A204.1 (cell line): ENCODE measurements at regions not wholly inside any gene's neighbourhood (a gene's known extent, or its start where the extent isn't known, plus 50 kb on each side); places are given as distances from the start of the nearest gene placed in this dataset.

Experiments
- FAIRE-seq: peaks from 2 replicates; lab custom pipeline; 2012; peaks lifted over from hg19 to GRCh38; lab: Jason Lieb, UNC

DNA sequence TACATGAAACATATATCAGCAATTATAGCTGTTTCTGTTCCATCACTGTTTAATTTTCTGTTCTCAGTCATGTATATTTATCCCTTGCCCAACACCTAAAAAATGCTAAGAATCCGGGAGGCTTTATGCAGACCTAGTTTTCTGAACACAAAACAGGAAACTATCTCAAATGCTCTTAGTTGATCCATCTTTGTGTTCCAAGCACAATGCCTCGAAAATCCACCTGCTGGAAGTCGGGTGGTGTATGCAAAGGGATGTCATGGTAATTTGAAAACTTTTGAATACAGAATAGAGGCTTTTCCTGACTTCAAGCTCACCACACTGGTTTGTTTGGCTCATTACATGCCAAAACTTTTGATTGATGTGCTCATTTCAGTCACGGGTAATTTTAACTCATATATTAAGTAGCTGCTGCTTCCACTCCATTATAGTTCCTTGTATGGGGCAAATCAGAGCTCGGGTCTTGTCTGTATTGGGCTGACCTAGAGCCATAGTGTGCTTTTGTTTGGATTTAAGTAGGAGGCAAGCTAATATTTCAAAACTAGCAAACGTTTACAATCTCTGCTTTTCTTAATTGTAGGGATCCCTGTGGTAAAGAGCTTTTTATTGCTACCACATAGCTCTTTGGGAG is 646.5 kb upstream of the EPHA7 start:
- FAIRE-seq = peak; percentile 29

DNA sequence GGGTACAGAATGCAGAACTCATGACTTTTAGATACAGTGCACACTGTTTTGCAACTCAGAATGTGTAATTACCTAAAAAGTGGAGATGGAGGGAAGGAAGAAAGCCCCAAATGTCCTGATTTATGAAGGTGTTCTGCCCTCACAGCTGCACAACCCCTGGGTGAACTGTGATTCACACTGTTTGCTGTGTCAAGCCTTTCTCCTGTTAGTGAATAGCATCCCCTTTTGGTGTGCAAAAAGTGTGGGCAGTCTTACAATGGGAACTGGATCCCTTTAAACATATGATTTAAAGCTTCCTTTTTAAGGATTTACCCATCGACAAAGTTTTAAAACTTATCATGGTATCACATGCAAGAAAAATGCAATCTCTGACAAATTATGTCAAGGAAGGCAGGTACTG is 633.4 kb upstream of the EPHA7 start:
- no peak for FAIRE-seq

- FAIRE-seq = no peak
These were observed 631.2 kb upstream of the EPHA7 start for GRCh38 chr6:94050515-94050914.

GRCh38 chr6:94049001-94049400 is 629.6 kb upstream of the EPHA7 start:
- no peak for FAIRE-seq

GRCh38 chr6:94045099-94045829 is 625.9 kb upstream of the EPHA7 start:
- no peak for FAIRE-seq

- no peak for FAIRE-seq
These were observed 622.8 kb upstream of the EPHA7 start for GRCh38 chr6:94041945-94042709.

- no peak for FAIRE-seq
These were observed 616.7 kb upstream of the EPHA7 start for GRCh38 chr6:94036024-94036423.

GRCh38 chr6:94027374-94027773 is 608.0 kb upstream of the EPHA7 start:
- FAIRE-seq = no peak

GRCh38 chr6:94026575-94026974 is 607.2 kb upstream of the EPHA7 start:
- FAIRE-seq = no peak

GRCh38 chr6:94005835-94006234 is 586.5 kb upstream of the EPHA7 start:
- FAIRE-seq = no peak

GRCh38 chr6:93992976-93993375 is 573.6 kb upstream of the EPHA7 start:
- no peak for FAIRE-seq

GRCh38 chr6:93989630-93990029 is 570.3 kb upstream of the EPHA7 start:
- no peak for FAIRE-seq

- no peak for FAIRE-seq
These were observed 566.6 kb upstream of the EPHA7 start for GRCh38 chr6:93985953-93986352.

GRCh38 chr6:93975159-93975558 is 555.8 kb upstream of the EPHA7 start:
- no peak for FAIRE-seq

DNA sequence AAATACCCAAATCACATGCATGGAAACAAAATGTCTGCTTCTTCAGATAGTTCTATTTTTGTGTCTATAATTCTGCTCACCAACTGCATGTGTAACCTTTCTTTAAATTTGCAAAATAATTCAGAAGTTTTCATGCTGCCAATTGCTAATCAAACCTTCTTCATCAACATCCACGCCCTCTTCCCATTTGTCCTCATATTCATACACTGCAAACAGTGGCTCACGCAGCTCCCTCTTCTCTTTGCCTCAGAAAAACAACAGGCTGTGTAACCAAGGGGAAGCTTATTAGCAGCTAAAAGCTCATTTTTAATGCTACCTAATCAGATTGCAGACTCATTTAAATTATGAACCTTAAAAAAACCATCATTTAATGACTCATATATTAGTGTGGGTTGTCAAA is 555.0 kb upstream of the EPHA7 start:
- no peak for FAIRE-seq

- no peak for FAIRE-seq
These were observed 553.4 kb upstream of the EPHA7 start for GRCh38 chr6:93972791-93973190.

GRCh38 chr6:93970684-93971083 is 551.3 kb upstream of the EPHA7 start:
- FAIRE-seq = no peak

GRCh38 chr6:93968126-93968525 is 548.8 kb upstream of the EPHA7 start:
- FAIRE-seq = no peak

DNA sequence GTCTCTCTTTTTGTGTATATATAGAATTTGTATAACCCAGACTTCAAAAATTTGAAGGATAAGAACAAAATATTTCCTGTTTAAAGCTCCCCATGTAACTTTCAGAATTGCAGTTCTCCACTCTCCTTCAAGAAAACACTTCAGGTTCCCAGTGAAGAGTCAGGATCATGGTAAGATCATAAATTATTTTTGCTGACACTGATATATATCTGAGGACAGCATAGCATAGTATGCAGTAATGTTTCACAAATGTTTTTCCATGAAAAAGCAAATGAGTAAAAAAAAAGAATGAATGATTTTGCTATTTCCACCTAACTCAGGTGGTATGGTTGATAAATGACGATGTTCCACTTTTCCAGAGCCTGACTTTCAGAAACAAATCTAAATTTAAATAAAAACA is 545.6 kb upstream of the EPHA7 start:
- no peak for FAIRE-seq

DNA sequence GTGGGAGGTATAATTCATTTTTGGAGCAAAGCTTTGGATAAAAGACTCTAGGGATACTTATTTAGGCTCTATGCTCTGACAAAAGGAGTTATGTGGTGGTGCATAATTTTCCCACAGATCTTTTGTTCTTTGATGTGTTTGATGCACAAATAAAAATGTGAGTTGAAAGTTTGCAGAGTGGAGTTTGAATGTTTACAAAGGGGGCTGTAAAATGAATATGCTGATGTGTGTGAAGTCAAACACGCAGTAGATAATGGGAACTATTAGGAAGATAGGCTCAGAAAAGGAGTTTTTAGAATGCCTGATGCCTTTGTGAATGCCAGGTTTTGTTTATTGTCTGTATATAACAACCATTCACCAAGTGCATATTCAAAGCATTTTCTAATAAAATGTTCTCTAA is 545.0 kb upstream of the EPHA7 start:
- no peak for FAIRE-seq

GRCh38 chr6:93962566-93962965 is 543.2 kb upstream of the EPHA7 start:
- no peak for FAIRE-seq

GRCh38 chr6:93954584-93954983 is 535.2 kb upstream of the EPHA7 start:
- FAIRE-seq = no peak

GRCh38 chr6:93943661-93944060 is 524.3 kb upstream of the EPHA7 start:
- no peak for FAIRE-seq

DNA sequence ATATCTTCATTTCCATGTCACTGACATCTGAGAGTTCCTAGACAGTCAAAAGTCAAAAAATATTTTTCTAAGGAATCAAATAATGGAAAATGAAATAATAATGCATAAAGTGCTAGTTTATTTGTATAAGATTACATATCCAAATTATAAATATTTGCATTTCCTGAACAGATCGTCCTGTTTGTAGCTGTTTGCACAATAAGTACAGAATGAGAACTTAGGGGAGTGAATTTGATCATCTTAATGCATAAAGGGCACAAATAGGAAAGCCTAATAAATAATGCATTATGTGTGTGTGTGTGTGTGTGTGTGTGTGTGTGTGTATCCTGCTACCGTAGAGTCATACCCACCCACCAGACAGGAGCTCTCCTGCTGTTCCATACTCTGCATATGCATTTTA is 521.0 kb upstream of the EPHA7 start:
- FAIRE-seq = no peak
